K562 (cell line): ENCODE measurements at regions not wholly inside any gene's neighbourhood (a gene's known extent, or its start where the extent isn't known, plus 50 kb on each side); places are given as distances from the start of the nearest gene placed in this dataset.

Source experiments
- ATAC-seq: fragments of 200-7000 bp; cut with Tn5 transposase; 3 replicates; pipeline ENCODE4 v1.9.1; 2020; ENCODE audit warnings: moderate library complexity
- BruUV-seq: library from RNA; stranded (reverse); fragments of 400-500 nt; replicated peaks from 2 replicates; lab custom pipeline; 2021; lab: Mats Ljungman, UMichigan
- CTCF ChIA-PET: fragments of 300-600 bp; formaldehyde crosslinking; extraction: SDS; loops from one replicate; lab custom pipeline; 2021; ENCODE audit warnings: low intra/inter-chr PET ratio; lab: Yijun Ruan, JAX
- POLR2A ChIA-PET: fragments of 300-600, 350-650 bp; sonication (Branson Sonifier 250); formaldehyde crosslinking; extraction: SDS; loops from one replicate; lab custom pipeline; 2021; ENCODE audit warnings: antibody characterized with exemption, inconsistent platforms; lab: Yijun Ruan, JAX
- DNase-seq, 4 experiments: peaks; one replicate each; pipeline versions ENCODE4 v3.0.0 to v3.0.0-alpha.2; 2011 to 2018; ENCODE audit warnings: low spot score in 3 of 4, mixed read lengths in 3 of 4; ENCODE audit errors: extremely low read depth in 1 of 4
- FAIRE-seq: peaks from 2 replicates; lab custom pipeline; 2011; peaks lifted over from hg19 to GRCh38; lab: Jason Lieb, UNC
- H2AFZ ChIP-seq: 2 replicates; pipeline ENCODE4 v1.6.0; 2011; ENCODE audit warnings: low read depth, low read length, control low read depth, inconsistent platforms
- H3K27ac ChIP-seq: fragments of 200-600 bp; 3 replicates; pipeline ENCODE4 v1.8.0; 2011; ENCODE audit warnings: low read depth, mild to moderate bottlenecking, control low read depth, inconsistent platforms, low read length, moderate library complexity, mixed read lengths; ENCODE audit errors: extremely low read depth
- H3K27me3 ChIP-seq, 2 experiments: fragments of 300-600 bp in 1 of 2; 2 replicates in 1 of 2; 3 replicates in 1 of 2; pipeline versions ENCODE4 v1.6.0 to v1.8.0; 2011; ENCODE audit warnings: inconsistent platforms in 2 of 2, low read length in 2 of 2, mild to moderate bottlenecking in 1 of 2, mixed read lengths in 1 of 2, moderate library complexity in 1 of 2; ENCODE audit not compliant: control insufficient read depth in 2 of 2, insufficient read depth in 2 of 2
- H3K36me3 ChIP-seq: fragments of 300-600 bp; 3 replicates; pipeline ENCODE4 v1.8.0; 2011; ENCODE audit warnings: mild to moderate bottlenecking, low read length, inconsistent platforms; ENCODE audit not compliant: control insufficient read depth, insufficient read depth
- H3K4me1 ChIP-seq, 2 experiments: fragments of 200-600 bp in 1 of 2; replicated peaks in 1 of 2; 2 replicates in 1 of 2; 3 replicates in 1 of 2; pipeline versions ENCODE4 v1.5.1 to v1.8.0; 2011; ENCODE audit warnings: inconsistent platforms in 2 of 2, low read length in 2 of 2, mild to moderate bottlenecking in 1 of 2, mixed read lengths in 1 of 2, moderate library complexity in 1 of 2; ENCODE audit not compliant: control insufficient read depth in 2 of 2, insufficient read depth in 2 of 2
- H3K4me2 ChIP-seq: 2 replicates; pipeline ENCODE4 v1.6.1; 2011; ENCODE audit warnings: low read length, control low read depth, inconsistent platforms, mixed read lengths; ENCODE audit not compliant: insufficient read depth
- H3K4me3 ChIP-seq: fragments of 200-600 bp; sonication (generic), shearing (Covaris generic); 2 replicates; pipeline ENCODE4 v1.5.1; 2016; ENCODE audit warnings: control low read depth, inconsistent platforms
- H3K79me2 ChIP-seq: fragments of 200-600 bp; 3 replicates; pipeline ENCODE4 v1.8.0; 2011; ENCODE audit warnings: low read length, inconsistent platforms; ENCODE audit not compliant: control insufficient read depth, insufficient read depth
- H3K9ac ChIP-seq, 2 experiments: 2 replicates each; pipeline versions ENCODE4 v1.6.0 to v1.6.1; 2011; ENCODE audit warnings: low read depth in 2 of 2, low read length in 2 of 2, control low read depth in 1 of 2, inconsistent platforms in 1 of 2, mild to moderate bottlenecking in 1 of 2, mixed read lengths in 1 of 2; ENCODE audit not compliant: insufficient read depth in 1 of 2
- H3K9me1 ChIP-seq: one replicate; pipeline ENCODE4 v1.6.0; 2011; ENCODE audit warnings: inconsistent platforms, mild to moderate bottlenecking, low read length, moderate library complexity; ENCODE audit not compliant: control insufficient read depth, insufficient read depth
- H3K9me3 ChIP-seq: replicated peaks from 2 replicates; pipeline ENCODE4 v1.5.1; 2011; ENCODE audit warnings: low read depth, low read length, inconsistent platforms; ENCODE audit not compliant: control insufficient read depth, insufficient read depth
- H4K20me1 ChIP-seq: replicated peaks from 2 replicates; pipeline ENCODE4 v1.6.1; 2011; ENCODE audit warnings: low read length, inconsistent platforms, mixed read lengths; ENCODE audit not compliant: control insufficient read depth, insufficient read depth
- CEBPB ChIP-seq: fragments of 450-650 bp; IDR thresholded peaks from 2 replicates; pipeline ENCODE4 v1.6.1; 2016; ENCODE audit warnings: missing genetic modification characterization, missing compliant biosample characterization
- NRF1 ChIP-seq, 2 experiments: fragments of 450-650 bp; IDR thresholded peaks in 1 of 2; conservative IDR thresholded peaks in 1 of 2; 2 replicates each; pipeline ENCODE4 v1.6.1; 2014; ENCODE audit warnings: mild to moderate bottlenecking in 2 of 2
- RBM17 ChIP-seq: fragments of 200-400 bp; formaldehyde crosslinking; IDR thresholded peaks from 2 replicates; pipeline ENCODE4 v1.6.1; 2017; ENCODE audit warnings: low read depth, mild to moderate bottlenecking, low read length, borderline replicate concordance
- TFAP4 ChIP-seq: sonication (generic); formaldehyde crosslinking; IDR thresholded peaks from 2 replicates; pipeline ENCODE4 v1.8.0; 2022; ENCODE audit warnings: missing genetic modification reagents, mild to moderate bottlenecking, moderate library complexity, borderline replicate concordance
- WGBS: fragments of 100-300 bp; shearing (Covaris generic); methylation state at CpG from one replicate; pipeline ENCODE4 v1.1.6; 2016; ENCODE audit warnings: low coverage, mixed read lengths; ENCODE audit not compliant: insufficient coverage; ENCODE audit errors: missing lambda C conversion rate; 5-methylcytosine and 5-hydroxymethylcytosine counted together
- in situ Hi-C: fragments of 300-500 bp; cut with MboI; formaldehyde crosslinking; loops from 4 replicates; pipeline ENCODE4 v1.15.0; 2018; ENCODE audit warnings: inconsistent platforms, mixed read lengths
- intact Hi-C: fragments of 100-400 bp; cut with micrococcal nuclease; formaldehyde crosslinking; loops from 2 replicates; pipeline ENCODE4 v1.14.2; 2022

GRCh38 chr9:129363216-129363873 is 185.3 kb upstream of the IER5L start:
- H3K27ac ChIP-seq: no peak overlapping the region
- ATAC-seq: no peak
- WGBS: 64% methylated on average over 10 of the region's 10 CpGs
- intact Hi-C loops (no loop called here), in situ Hi-C loops (no loop called here)
- POLR2A ChIA-PET: interaction anchor here (0.6 to 0.7 kb wide), 2 partner anchors 22 to 35 kb away, joined by 3 to 4 read pairs; no protein-coding TSS in a partner anchor
- FAIRE-seq: no peak
- no peak for DNase-seq
- TF ChIP-seq RBM17 (no peak), CEBPB (peak; percentile 61)
- H3K9me1 ChIP-seq: no peaks in the 10 kb centered on the region
- H3K36me3 ChIP-seq: no peaks in the 10 kb centered on the region
- no peak overlapping the region for H3K4me2 ChIP-seq
- no peaks in the 10 kb centered on the region for H4K20me1 ChIP-seq
- H3K4me1 ChIP-seq: peaks cover 0 to 16% of the 10 kb centered on the region in 2 experiments; a peak in 2 of 5 replicates
- H3K9me3 ChIP-seq: no peaks in the 10 kb centered on the region
- 0 out of 4 replicates have a peak overlapping the region, but pooled peaks of 1 of the 2 experiments have one; percentile 28 for H3K9ac ChIP-seq
- CTCF ChIA-PET: no interaction called here
- H2AFZ ChIP-seq: no peak overlapping the region
- no peaks in the 10 kb centered on the region for H3K79me2 ChIP-seq
- BruUV-seq: no TSS peak
- H3K27me3 ChIP-seq: peaks cover 0 to 19% of the 10 kb centered on the region in 2 experiments; a peak in 2 of 5 replicates
- no peak overlapping the region for H3K4me3 ChIP-seq

GRCh38 chr9:129362287-129363000 is 184.4 kb upstream of the IER5L start:
- H2AFZ ChIP-seq: no peak overlapping the region
- H3K9me1 ChIP-seq: no peaks in the 10 kb centered on the region
- H3K4me1 ChIP-seq: peaks cover 0 to 21% of the 10 kb centered on the region in 2 experiments; a peak in 2 of 5 replicates
- no peaks in the 10 kb centered on the region for H3K36me3 ChIP-seq
- in situ Hi-C loops: no loop called here
- peaks cover 0 to 24% of the 10 kb centered on the region in 2 experiments; a peak in 2 of 5 replicates for H3K27me3 ChIP-seq
- intact Hi-C loops: no loop called here
- H3K4me2 ChIP-seq: no peak overlapping the region
- DNase-seq (no peak), FAIRE-seq (no peak), ATAC-seq (peak; percentile 52)
- WGBS: 32% methylated on average over 15 of the region's 15 CpGs
- no peak overlapping the region for H3K27ac ChIP-seq
- no peak overlapping the region for H3K4me3 ChIP-seq
- ChIA-PET CTCF (no interaction called here), POLR2A (interaction anchor here (0.7 kb wide), 1 partner anchor 83 kb away, joined by 3 read pairs; no protein-coding TSS in a partner anchor)
- no peaks in the 10 kb centered on the region for H4K20me1 ChIP-seq
- BruUV-seq: no TSS peak
- H3K9ac ChIP-seq: peak overlapping the region in 1 of 2 experiments; percentile 20; a peak in 1 of 4 replicates
- no peaks in the 10 kb centered on the region for H3K79me2 ChIP-seq
- H3K9me3 ChIP-seq: no peaks in the 10 kb centered on the region
- TF ChIP-seq NRF1 (conservative IDR thresholded peaks at IDR 0.05 in 1 of 2, IDR thresholded peaks at IDR 0.05 in 1 of 2) (peak; percentile 28 to 47; a peak in 2 of 4 replicates), TFAP4 (CRISPR knock-in tag) (peak; percentile 34; the same call in 1 of the 2 replicates)
